Neural crest cell (in vitro differentiated cells): ENCODE measurements at regions not wholly inside any gene's neighbourhood (a gene's known extent, or its start where the extent isn't known, plus 50 kb on each side); places are given as distances from the start of the nearest gene placed in this dataset.

Experiments
- DNase-seq: peaks from one replicate; pipeline ENCODE4 v3.0.0; 2021; ENCODE audit warnings: low read depth, mixed read lengths, low spot score
- H3K27ac Mint-ChIP-seq: one replicate; pipeline ENCODE4 v1.8.0; 2021; ENCODE audit warnings: mild to moderate bottlenecking, mixed read lengths; ENCODE audit not compliant: unreplicated experiment
- H3K27me3 Mint-ChIP-seq: 2 replicates; pipeline ENCODE4 v1.8.0; 2021; ENCODE audit warnings: low read depth, mild to moderate bottlenecking, mixed read lengths
- H3K36me3 Mint-ChIP-seq: 2 replicates; pipeline ENCODE4 v1.8.0; 2021; ENCODE audit warnings: low read depth, mild to moderate bottlenecking, mixed read lengths
- H3K4me1 Mint-ChIP-seq: 2 replicates; pipeline ENCODE4 v1.8.0; 2021; ENCODE audit warnings: mixed read lengths
- H3K4me3 Mint-ChIP-seq: one replicate; pipeline ENCODE4 v1.8.0; 2021; ENCODE audit warnings: mild to moderate bottlenecking, mixed read lengths
- H3K9me3 Mint-ChIP-seq: 2 replicates; pipeline ENCODE4 v1.8.0; 2021; ENCODE audit warnings: mixed read lengths
- CTCF ChIP-seq: fragments of 200-600 bp; sonication (generic); conservative IDR thresholded peaks from 2 replicates; pipeline ENCODE4 v1.5.0; 2021; ENCODE audit warnings: antibody characterized with exemption, mild to moderate bottlenecking

- no peaks in the 10 kb centered on the region for H3K27me3 Mint-ChIP-seq
- no peaks in the 10 kb centered on the region for H3K4me1 Mint-ChIP-seq
- DNase-seq, result no peak
- no peak overlapping the region for H3K4me3 Mint-ChIP-seq
- H3K27ac Mint-ChIP-seq, result no peak overlapping the region
- peaks cover 8% of the 10 kb centered on the region for H3K9me3 Mint-ChIP-seq
- TF ChIP-seq CTCF, result no peak
- peaks cover 8% of the 10 kb centered on the region for H3K36me3 Mint-ChIP-seq
These were observed 245.2 kb downstream of the IL20RB start for GRCh38 chr3:137202941-137203340.

GRCh38 chr3:137204409-137204808, 246.6 kb downstream of the IL20RB start:
- peaks cover 7% of the 10 kb centered on the region for H3K9me3 Mint-ChIP-seq
- H3K36me3 Mint-ChIP-seq, result peaks cover 7% of the 10 kb centered on the region
- no peaks in the 10 kb centered on the region for H3K4me1 Mint-ChIP-seq
- no peak for TF ChIP-seq CTCF
- H3K27ac Mint-ChIP-seq, result no peak overlapping the region
- DNase-seq, result no peak
- no peaks in the 10 kb centered on the region for H3K27me3 Mint-ChIP-seq
- no peak overlapping the region for H3K4me3 Mint-ChIP-seq

GRCh38 chr3:137205394-137206045, 247.7 kb downstream of the IL20RB start:
- Mint-ChIP-seq H3K27me3 (no peaks in the 10 kb centered on the region), H3K27ac (no peak overlapping the region), H3K4me3 (no peak overlapping the region), H3K9me3 (peaks cover 6% of the 10 kb centered on the region), H3K4me1 (no peaks in the 10 kb centered on the region), H3K36me3 (no peaks in the 10 kb centered on the region)
- DNase-seq, result no peak
- TF ChIP-seq CTCF, result no peak

- TF ChIP-seq CTCF, result no peak
- no peaks in the 10 kb centered on the region for H3K27me3 Mint-ChIP-seq
- H3K27ac Mint-ChIP-seq, result no peak overlapping the region
- peaks cover 8% of the 10 kb centered on the region for H3K9me3 Mint-ChIP-seq
- peaks cover 3% of the 10 kb centered on the region for H3K36me3 Mint-ChIP-seq
- DNase-seq, result no peak
- no peaks in the 10 kb centered on the region for H3K4me1 Mint-ChIP-seq
- H3K4me3 Mint-ChIP-seq, result no peak overlapping the region
These were observed 249.8 kb downstream of the IL20RB start for GRCh38 chr3:137207616-137208015.

- no peak overlapping the region for H3K27ac Mint-ChIP-seq
- H3K36me3 Mint-ChIP-seq, result no peaks in the 10 kb centered on the region
- H3K4me1 Mint-ChIP-seq, result no peaks in the 10 kb centered on the region
- H3K4me3 Mint-ChIP-seq, result no peak overlapping the region
- DNase-seq, result peak; percentile 30
- peaks cover 9% of the 10 kb centered on the region for H3K9me3 Mint-ChIP-seq
- peak; percentile 56 for TF ChIP-seq CTCF
- H3K27me3 Mint-ChIP-seq, result peaks cover 12% of the 10 kb centered on the region
These were observed 259.9 kb downstream of the IL20RB start for GRCh38 chr3:137217733-137218132.
